ENCODE measurements at regions not wholly inside any gene's neighbourhood (a gene's known extent, or its start where the extent isn't known, plus 50 kb on each side); places are given as distances from the start of the nearest gene placed in this dataset.

DNA sequence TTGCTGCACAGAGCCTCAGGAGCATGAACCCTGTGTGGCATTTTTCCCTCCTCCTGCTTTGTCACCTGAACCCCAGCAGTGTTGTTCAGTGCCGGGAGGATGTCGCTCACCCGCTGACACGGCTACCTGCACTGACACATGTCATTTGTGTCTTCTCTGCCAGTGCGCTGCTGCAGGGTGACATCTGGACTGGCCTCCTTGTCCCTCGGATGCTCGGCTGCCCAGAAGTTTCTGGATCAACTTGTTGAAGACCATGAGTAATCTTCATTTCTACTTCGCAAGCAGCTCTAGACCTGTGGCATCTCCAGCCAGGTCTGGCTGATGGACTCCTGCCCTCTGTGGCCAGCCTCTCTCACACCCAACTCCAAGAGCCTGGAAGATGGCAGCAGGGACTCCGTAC is 311.1 kb upstream of the C2CD4B start:
- FAIRE-seq, result no peak

GRCh38 chr15:62477929-62478328 is 312.8 kb upstream of the C2CD4B start:
- FAIRE-seq, result no peak

DNA sequence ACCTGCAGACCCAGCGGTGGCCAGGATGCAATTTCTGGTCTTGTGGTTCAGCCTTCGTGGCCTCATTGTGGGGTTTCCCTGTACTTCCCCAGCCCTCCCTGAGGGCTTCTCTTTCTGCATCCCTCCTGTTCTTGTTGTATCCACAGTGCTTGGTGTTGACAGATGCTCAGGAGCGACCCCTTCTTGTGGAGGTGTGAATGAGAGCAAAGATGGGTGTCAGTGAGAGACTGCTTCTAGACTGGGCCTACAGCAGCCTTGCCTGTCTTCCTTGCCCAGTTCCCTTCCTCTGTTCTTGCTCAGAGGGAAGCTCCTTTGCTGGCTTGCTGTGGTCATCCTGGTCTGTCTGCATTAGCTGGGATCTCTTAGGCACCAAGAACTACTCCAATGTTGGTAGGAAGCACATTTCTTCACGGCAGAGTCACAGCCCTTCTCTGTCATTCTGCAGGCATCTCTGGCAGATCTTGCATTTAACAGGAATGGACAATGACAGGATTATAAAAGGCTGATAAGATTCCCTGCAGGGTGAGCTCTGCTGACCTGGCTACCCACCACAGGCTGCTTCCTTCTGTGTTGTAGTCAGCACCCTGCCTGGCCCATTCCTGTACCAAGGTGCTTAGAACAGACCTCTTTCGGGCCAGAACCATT is 317.8 kb upstream of the C2CD4B start:
- FAIRE-seq, result no peak

- no peak for FAIRE-seq
Measured at GRCh38 chr15:62483814-62484213, 318.7 kb upstream of the C2CD4B start.

DNA sequence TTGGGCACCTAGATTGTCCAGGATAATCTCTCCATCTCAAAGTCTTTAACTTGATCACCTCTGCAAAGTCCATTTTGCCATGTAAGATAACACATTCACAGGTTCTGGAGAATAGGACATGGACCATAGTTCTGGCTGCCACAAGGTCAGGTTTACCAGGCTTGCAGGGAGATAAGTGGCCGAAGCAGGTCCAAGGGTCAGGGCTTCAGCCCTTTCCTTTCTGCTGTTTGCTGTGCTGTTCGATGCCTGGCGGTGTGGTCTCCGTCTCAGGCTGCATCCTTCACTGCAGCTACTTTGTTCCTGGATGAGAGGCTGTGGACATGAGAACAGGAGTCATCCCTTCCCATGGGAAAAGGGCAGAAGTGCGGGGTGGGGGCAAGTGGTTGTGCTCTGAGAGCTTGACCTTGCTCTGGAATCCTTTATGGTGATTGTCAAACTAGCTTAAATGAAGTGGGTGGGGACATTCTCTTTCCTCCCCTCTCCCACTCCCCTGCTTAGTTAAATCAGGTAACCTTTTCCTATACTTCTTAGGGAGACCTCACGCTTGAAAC is 320.2 kb upstream of the C2CD4B start:
- FAIRE-seq, result no peak

DNA sequence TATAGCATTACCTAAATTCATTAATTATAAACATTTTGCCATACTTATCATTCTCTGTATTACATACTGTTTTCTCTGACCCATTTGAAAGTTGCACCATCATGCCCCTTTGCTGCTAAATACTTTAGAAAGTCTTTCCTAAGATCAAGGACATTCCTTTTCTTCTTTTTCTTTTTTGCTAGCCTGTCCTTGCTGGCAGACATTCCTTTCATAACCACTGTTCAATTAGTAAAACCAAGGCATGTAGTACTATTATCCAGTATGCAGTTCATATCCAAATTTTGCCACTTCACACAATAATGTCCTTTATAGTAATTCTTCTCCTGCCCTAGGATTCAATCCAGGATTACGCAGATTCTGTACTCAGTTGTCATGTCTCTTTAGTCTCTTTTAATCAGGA is 321.0 kb upstream of the C2CD4B start:
- no peak for FAIRE-seq

DNA sequence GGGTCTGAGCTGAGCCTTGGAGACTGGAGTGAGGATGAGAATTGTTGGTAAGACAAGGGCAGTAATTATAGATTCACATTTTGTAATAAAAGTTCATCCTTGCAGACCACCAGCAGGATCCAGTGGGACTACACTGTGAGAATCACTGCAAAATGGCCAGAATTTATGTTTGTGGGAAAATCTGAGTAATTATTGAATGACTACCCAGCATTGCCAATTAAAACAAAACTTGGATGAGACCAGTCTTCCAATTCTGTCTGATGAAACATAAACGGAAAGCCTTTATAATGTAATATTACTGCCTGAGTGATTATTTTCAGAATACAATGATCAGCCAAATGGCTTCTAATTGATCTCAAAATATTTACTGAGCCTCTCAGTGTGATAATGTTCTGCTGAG is 323.3 kb upstream of the C2CD4B start:
- FAIRE-seq, result no peak

- FAIRE-seq, result no peak
Measured at GRCh38 chr15:62491642-62492041, 326.6 kb upstream of the C2CD4B start.

- FAIRE-seq, result no peak
Measured at GRCh38 chr15:62492900-62493299, 327.8 kb upstream of the C2CD4B start.

DNA sequence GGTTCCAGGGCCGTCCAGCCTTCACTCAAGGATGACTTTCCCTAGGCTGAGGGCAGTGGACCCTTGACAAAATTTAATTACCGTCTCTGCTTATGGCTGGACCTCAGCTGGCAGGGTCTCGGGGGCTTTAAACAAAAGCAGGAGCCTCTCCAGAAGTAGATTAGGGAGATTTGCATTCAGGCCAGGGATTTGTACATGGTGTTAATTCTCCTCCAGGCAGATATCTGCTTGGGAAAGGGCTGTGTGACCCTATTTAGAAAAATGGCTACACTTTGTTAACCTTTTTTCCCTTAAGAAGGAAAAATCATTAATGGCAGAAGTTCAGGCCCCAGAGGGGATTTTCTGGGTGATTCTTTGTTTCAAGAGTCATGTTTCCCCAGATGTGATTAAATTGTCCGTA is 329.1 kb upstream of the C2CD4B start:
- FAIRE-seq, result no peak

DNA sequence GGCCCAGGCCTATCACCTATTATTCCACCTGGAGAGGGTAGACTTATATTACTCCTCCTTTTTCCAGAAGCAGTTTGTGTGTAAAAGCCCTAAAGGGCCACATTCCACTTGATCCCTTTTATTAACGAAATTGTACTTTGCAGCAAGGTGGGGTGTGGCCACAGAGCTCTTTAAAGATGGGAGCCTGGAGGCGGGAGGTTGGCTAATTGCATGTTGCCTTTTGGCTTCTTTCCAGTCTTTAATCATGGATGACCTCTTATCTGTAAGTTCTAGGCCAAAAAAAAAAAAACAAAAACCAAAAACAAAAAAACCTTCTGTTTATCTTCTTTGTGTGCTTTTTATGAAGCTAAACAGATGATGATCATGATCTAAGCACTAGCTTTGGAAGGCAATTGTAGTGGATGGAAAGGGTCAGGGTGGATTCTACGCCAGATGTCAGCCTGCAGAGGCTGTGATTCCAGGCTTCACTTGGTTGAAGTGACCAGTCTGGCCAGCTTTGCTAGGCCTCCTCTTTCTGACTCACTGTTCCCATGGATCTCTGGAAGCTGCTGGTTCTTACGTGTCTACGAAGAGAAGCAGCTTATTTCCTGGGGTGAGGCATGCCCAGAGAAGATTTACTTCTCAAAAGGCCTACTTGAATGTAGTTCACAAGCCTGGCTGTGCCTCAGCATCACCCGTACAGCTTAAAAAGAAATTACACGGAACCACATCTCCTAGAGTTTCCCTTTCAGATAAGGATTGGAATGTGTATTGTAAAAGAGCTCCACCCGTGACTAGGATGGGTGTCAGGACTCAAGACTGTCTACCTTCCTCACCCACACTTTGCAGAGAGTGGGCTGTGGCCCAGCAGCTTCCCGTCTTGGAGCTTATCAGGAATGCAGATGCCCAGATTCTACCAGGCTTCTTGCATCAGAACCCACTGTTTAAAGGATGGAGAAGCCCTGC is 330.9 kb upstream of the C2CD4B start:
- no peak for FAIRE-seq

- FAIRE-seq, result no peak
Measured at GRCh38 chr15:62497356-62497755, 332.3 kb upstream of the C2CD4B start.

DNA sequence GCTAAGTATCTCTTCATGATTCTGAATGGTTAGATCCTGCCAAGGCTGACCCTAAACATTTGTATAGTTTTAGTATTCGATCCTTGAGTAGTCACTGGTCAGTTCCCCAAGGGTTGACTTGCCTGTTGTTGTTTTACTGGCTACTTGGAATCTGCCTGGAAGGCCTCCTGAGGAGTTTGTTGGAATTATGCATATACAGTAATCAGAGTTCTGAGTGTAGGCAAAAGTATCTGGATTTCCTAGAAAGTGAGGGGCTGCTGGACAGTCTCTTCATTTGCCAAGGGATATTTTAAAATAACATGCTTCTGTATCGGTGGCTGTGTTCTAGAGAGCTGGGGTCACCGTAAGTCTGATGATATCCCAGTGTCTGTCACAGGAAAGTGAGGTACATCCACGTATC is 333.2 kb upstream of the C2CD4B start:
- no peak for FAIRE-seq

- no peak for FAIRE-seq
Measured at GRCh38 chr15:62498712-62499111, 333.6 kb upstream of the C2CD4B start.

DNA sequence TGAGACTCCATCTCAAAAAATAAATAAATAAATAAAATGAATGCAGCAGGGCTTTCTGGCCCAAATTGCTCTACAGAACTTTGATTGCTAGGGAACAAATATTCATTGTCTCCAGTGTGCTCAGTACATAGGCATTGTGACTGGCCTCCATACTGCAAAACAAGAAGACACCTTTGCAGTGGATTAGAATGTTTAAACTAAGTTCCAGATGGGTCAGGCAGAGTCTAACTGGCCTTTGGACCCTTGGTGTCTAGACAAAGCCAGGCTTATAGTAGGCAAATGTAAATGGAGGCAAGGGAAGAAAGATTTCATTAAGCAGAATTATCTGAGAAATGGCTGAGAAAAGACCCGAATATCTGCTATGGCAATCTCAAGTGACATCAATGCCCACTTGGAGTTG is 335.2 kb upstream of the C2CD4B start:
- no peak for FAIRE-seq

- no peak for FAIRE-seq
Measured at GRCh38 chr15:62502451-62502850, 337.4 kb upstream of the C2CD4B start.

DNA sequence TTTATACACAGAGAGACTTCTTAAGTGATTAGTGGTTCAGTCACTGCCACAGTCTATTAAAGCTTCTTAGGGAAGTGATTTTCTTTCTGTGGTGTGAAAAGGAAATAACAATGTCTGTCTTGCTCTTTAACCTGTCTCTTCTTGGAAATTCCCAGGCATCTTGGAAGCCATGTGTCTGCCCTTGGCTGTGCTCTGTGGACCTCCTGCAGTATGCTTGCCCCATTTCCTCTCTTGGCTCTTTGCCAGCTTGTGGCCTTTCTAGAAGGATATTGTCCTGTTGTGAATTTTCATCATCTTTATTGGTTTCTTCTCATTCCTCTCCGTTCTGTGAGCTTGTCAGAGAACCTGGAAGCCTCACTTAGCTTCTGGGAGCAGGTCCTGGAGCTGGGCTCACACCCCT is 338.4 kb upstream of the C2CD4B start:
- no peak for FAIRE-seq

GRCh38 chr15:62505762-62506161 is 340.7 kb upstream of the C2CD4B start:
- FAIRE-seq, result no peak

DNA sequence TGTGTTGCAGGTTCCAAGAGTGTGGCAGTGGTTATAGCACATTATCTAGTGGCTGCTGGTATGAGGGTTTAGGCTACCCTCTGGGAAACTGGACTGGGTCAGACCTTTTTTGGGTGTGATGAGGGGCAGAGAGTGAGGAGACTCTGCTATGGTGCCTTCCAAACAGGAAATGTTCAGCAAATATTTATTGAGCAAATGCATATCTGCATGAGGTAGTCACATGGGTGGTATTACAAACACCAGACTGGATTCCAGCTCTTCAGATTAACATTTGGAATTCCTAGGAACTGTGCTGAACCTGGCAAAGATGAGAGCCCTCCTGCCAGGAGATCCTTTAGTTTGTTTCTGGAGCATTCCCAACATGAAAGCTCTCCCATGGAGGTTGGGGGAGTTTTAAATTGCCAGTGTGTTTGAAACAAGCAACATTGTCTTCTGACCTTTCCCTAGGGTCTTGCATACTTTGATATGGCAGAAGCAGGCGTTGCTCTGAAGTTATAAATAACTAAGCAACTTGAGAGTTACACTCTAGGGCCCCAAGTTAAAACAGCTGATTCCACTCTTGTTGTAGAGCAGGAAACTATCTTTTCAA is 341.2 kb upstream of the C2CD4B start:
- FAIRE-seq, result no peak

DNA sequence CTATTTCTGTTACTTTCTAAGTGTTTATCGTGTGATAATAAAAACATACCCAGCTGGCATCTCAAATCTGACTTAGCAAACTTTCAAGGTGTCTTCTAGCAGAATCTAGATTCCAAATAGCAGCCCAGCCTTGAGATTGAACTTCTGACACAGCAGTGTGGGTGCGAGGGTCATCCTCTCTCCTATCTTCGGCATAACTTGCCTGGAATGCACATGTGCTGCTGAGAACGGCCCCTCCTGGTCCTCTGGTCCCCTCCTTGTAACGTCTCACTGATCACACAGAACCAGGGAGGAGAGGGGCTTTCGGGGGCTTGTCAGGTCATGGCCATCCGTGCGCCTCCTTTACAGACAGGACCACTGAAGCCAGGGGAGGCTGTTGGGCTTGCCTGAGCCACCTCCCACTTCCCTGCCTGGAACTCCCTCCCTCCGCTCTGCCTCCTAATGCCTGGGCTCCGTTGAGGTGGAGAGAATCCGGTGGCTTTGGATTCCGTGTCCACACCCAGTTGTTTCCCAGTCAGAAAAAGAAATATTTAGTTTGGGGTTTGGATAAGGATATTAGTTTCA is 344.4 kb upstream of the C2CD4B start:
- FAIRE-seq, result no peak

DNA sequence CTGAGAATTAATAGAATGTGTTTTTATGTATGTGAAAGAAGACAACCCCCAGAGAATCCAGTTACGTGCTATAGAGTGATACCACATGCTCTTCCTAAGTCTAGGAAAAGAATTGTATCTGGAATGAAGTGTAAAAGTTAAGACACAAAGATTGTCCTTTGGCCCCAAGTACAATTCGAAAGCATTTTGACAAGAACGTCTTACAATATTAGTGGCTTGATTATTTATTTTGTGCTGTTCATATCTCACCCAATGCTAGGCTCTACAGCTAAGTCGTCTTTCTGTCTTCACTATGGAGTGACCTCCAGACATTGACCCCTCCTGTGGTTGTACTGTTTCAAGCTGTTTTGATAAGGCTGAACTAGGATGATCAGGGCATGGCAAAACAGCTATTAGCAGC is 345.7 kb upstream of the C2CD4B start:
- no peak for FAIRE-seq

GRCh38 chr15:62512904-62513303 is 347.8 kb upstream of the C2CD4B start:
- FAIRE-seq, result no peak

- no peak for FAIRE-seq
Measured at GRCh38 chr15:62513893-62514292, 348.8 kb upstream of the C2CD4B start.
